Small intestine (tissue), 7 donors: ENCODE measurements at regions not wholly inside any gene's neighbourhood (a gene's known extent, or its start where the extent isn't known, plus 50 kb on each side); places are given as distances from the start of the nearest gene placed in this dataset.

Source experiments
- DNase-seq, 2 donors: peaks; one replicate each; pipeline versions ENCODE4 v3.0.0 to v3.0.0-alpha.2; 2013
- FAIRE-seq: peaks from 2 replicates; lab custom pipeline; 2012; peaks lifted over from hg19 to GRCh38; lab: Jason Lieb, UNC
- H3K27ac ChIP-seq, 3 donors: one replicate each; pipeline ENCODE4 v1.5.1; 2013; ENCODE audit warnings: low read length in 2 of 3, mild to moderate bottlenecking in 2 of 3, control low read depth in 1 of 3, inconsistent platforms in 1 of 3, low read depth in 1 of 3, moderate library complexity in 1 of 3
- H3K27me3 ChIP-seq, 3 donors: one replicate each; pipeline ENCODE4 v1.6.1; 2013; ENCODE audit warnings: low read length in 3 of 3, inconsistent platforms in 1 of 3; ENCODE audit not compliant: control insufficient read depth in 3 of 3, insufficient read depth in 3 of 3
- H3K36me3 ChIP-seq, 3 donors: one replicate each; pipeline ENCODE4 v1.6.1; 2013; ENCODE audit warnings: low read length in 3 of 3, inconsistent platforms in 1 of 3, low read depth in 1 of 3, mild to moderate bottlenecking in 1 of 3, moderate library complexity in 1 of 3; ENCODE audit not compliant: control insufficient read depth in 3 of 3, insufficient read depth in 2 of 3
- H3K4me1 ChIP-seq, 3 donors: one replicate each; pipeline ENCODE4 v1.6.1; 2013; ENCODE audit warnings: low read length in 2 of 3, inconsistent platforms in 1 of 3, low read depth in 1 of 3, mild to moderate bottlenecking in 1 of 3, moderate library complexity in 1 of 3; ENCODE audit not compliant: control insufficient read depth in 3 of 3, insufficient read depth in 2 of 3
- H3K4me3 ChIP-seq, 3 donors: one replicate each; pipeline ENCODE4 v1.5.1; 2013; ENCODE audit warnings: low read length in 3 of 3, control low read depth in 1 of 3, inconsistent platforms in 1 of 3, low read depth in 1 of 3, mild to moderate bottlenecking in 1 of 3, moderate library complexity in 1 of 3
- H3K9me3 ChIP-seq, 2 donors: one replicate each; pipeline ENCODE4 v1.6.1; 2013; ENCODE audit warnings: low read depth in 1 of 2, low read length in 1 of 2; ENCODE audit not compliant: control insufficient read depth in 2 of 2, insufficient read depth in 1 of 2
- WGBS, 3 donors: extraction: QIAGEN DNeasy Blood & Tissue Kit; methylation state at CpG; one replicate each; pipeline ENCODE4 v1.1.7; 2013; 5-methylcytosine and 5-hydroxymethylcytosine counted together
- donor health status: healthy with polysubstance abuse.
- donor health status: control.
- donor health status: control.
- donor health status: Bipolar disorder and iron deficiency.
- donor health status: healthy.

DNA sequence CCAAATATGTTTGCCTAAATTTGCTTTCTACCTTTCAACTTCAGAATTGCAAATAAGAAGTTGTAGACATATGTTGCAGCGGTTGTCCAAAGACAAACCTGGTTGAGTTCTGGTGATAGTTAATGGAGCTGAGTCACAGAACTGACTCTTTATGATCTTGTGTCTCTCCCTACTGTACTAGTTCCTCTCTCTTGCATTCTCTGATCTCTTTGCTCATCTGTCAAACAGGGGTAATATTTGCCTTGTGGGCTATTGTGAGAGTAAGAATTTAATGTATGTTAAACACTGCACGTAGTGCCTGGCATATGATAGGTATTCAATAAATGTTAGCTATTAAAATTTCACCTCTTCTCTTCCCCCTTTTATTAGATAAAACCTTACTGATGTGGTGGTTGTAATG lies 283.5 kb upstream of the RGS6 start:
- Histone ChIP-seq H3K4me1 (peaks cover 0 to 4% (median 0%) of the 10 kb centered on the region in 3 donors), H3K36me3 (peaks cover 1 to 12% (median 2%) of the 10 kb centered on the region in 3 donors), H3K27ac (no peak overlapping the region), H3K27me3 (no peaks in the 10 kb centered on the region), H3K4me3 (no peak overlapping the region), H3K9me3 (peaks cover 0 to 8% of the 10 kb centered on the region in 2 donors)
- 64 to 82% (median 74%) methylated on average over 2 of the region's 2 CpGs for WGBS, 3 donors
- FAIRE-seq (no peak), DNase-seq (peak; percentile 6)

DNA sequence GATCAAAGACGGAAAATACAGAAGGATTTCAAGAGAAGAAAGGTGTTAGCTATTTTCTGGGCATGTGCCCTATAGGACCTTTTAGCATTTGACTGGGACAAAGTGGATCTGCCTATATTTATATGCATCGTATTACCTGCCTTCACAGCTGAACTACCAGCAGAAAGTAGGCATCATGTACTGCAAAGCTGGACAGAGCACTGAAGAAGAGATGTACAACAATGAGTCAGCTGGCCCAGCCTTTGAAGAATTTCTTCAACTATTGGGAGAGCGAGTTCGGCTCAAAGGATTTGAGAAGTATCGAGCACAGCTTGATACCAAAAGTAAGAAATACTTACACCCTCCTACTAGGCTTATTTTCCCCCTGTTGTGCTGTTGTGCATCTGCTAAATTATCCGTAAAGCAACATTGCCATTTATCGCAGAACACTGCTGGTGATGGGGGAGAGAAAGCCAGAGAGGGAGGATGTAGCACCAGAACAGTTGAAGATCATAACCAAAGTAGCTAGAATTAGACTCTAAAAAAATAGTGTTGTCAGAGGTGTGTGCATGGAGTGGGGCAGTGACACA lies 282.0 kb upstream of the RGS6 start:
- DNase-seq (no peak), FAIRE-seq (no peak)
- Histone ChIP-seq H3K27me3 (no peaks in the 10 kb centered on the region), H3K27ac (no peak overlapping the region), H3K4me1 (peaks cover 0 to 4% (median 0%) of the 10 kb centered on the region in 3 donors), H3K36me3 (peaks cover 0 to 12% (median 3%) of the 10 kb centered on the region in 3 donors), H3K9me3 (peaks cover 0 to 2% of the 10 kb centered on the region in 2 donors), H3K4me3 (no peak overlapping the region)
- 97 to 99% (median 98%) methylated on average over 7 of the region's 7 CpGs for WGBS, 3 donors

DNA sequence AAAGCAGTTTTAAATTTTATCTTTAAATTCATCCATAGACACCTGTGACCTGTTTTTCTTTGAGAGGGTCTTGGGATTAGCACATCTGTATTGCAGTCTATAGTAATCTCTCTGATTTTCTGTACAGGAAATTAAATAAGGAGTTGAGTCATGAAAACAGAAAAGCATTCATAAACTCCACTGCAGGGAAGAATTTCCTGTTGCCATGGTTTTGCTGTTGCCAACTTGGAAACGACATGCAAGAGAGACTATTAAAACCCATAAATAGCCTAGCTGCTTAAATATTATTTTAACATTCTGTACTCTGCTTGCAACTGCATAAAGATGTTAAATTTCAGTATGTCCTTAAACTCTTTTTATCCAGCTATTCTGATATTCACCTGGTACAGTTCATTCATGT lies 281.0 kb upstream of the RGS6 start:
- FAIRE-seq, result no peak
- peak in 1 of 2 donors; percentile 9 for DNase-seq
- peaks cover 0 to 4% (median 0%) of the 10 kb centered on the region in 3 donors for H3K4me1 ChIP-seq
- H3K9me3 ChIP-seq, result peaks cover 0 to 2% of the 10 kb centered on the region in 2 donors
- no peaks in the 10 kb centered on the region for H3K27me3 ChIP-seq
- 47 to 83% (median 71%) methylated on average over 1 of the region's 1 CpG for WGBS, 3 donors
- no peak overlapping the region for H3K4me3 ChIP-seq
- peaks cover 0 to 12% (median 3%) of the 10 kb centered on the region in 3 donors for H3K36me3 ChIP-seq
- H3K27ac ChIP-seq, result no peak overlapping the region

DNA sequence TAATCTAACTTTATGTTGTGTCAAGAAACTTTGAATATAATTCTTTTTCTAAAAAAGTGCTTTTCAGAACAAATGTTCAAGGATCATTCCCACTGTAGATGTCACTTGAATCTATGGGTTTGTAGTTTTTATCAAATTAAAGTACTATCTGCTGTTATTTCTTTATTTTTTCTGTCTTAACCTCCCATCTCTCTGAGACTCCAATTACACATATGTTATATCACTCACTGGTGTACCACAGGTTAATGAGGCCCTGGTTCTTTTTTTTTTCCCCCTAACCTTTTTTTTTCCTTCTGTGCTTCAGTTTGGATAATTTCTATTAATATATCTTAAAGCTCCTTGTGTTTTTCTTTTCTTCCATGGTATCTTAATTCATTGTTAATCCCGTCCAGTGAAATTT lies 279.9 kb upstream of the RGS6 start:
- 98 to 100% (median 100%) methylated on average over 1 of the region's 1 CpG for WGBS, 3 donors

DNA sequence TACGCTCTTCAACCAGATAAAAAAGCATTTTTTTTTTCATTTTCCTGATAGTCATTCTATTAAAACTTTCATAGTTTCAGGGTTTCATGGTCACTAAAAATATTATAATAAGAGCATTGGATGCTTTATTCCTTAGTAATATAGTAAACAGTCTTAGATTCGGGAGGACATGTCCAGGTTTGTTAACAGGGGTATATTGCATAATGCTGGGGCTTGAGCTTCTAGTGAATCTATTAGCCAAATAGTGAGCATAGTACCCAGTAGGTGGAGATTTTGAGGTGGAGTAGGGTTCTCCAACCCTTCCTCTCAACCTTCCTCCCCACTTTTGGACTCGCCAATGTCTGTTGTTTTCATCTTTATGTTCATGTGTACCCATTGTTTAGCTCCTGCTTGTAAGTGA lies 277.4 kb upstream of the RGS6 start:
- no peak overlapping the region for H3K4me3 ChIP-seq
- H3K36me3 ChIP-seq, result peaks cover 0 to 14% (median 3%) of the 10 kb centered on the region in 3 donors
- no peaks in the 10 kb centered on the region for H3K27me3 ChIP-seq
- no peak overlapping the region for H3K27ac ChIP-seq
- peaks cover 0 to 2% of the 10 kb centered on the region in 2 donors for H3K9me3 ChIP-seq
- FAIRE-seq, result no peak
- DNase-seq, result no peak
- 94 to 99% (median 96%) methylated on average over 3 of the region's 3 CpGs for WGBS, 3 donors
- H3K4me1 ChIP-seq, result no peaks in the 10 kb centered on the region

More for the DNA sequence above, 279.9 kb upstream of the RGS6 start:
- no peak for DNase-seq
- peaks cover 0 to under 1% (median 0%) of the 10 kb centered on the region in 3 donors for H3K4me1 ChIP-seq
- peaks cover 0 to 12% (median 3%) of the 10 kb centered on the region in 3 donors for H3K36me3 ChIP-seq
- FAIRE-seq, result no peak
- no peak overlapping the region for H3K4me3 ChIP-seq
- H3K27ac ChIP-seq, result no peak overlapping the region
- H3K9me3 ChIP-seq, result peaks cover 0 to 2% of the 10 kb centered on the region in 2 donors
- H3K27me3 ChIP-seq, result no peaks in the 10 kb centered on the region

DNA sequence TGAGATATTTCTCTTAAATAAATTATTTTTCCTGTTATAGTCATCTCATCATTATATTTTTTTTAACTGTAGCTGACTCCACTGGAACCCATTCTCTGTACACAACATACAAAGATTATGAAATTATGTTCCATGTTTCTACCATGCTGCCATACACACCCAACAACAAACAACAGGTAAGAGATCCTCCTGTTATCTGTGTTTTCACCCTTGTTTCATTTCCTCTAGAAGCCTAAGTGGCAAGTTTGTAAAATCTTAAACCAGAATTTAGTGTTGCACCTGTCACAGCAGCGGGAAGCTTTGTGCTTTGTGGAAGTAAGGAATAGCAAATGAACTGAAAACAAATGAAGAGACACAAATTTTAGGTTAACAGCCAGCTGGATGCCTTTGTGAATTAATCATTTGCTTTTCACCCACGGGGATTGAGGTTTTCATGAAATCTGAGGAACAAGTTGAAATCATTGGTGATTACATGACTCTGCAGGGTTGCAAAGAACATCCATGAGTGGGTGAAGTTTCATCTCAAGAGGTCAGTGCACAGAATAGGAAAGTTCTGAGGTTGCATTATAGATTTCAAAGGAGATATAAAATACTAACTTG lies 273.9 kb upstream of the RGS6 start:
- 58 to 68% (median 66%) methylated on average over 2 of the region's 2 CpGs for WGBS, 3 donors
- H3K4me1 ChIP-seq, result no peaks in the 10 kb centered on the region
- H3K27ac ChIP-seq, result no peak overlapping the region
- peaks cover 2 to 6% (median 3%) of the 10 kb centered on the region in 3 donors for H3K36me3 ChIP-seq
- no peak for FAIRE-seq
- H3K4me3 ChIP-seq, result no peak overlapping the region
- H3K9me3 ChIP-seq, result no peaks in the 10 kb centered on the region
- no peak for DNase-seq
- no peaks in the 10 kb centered on the region for H3K27me3 ChIP-seq

DNA sequence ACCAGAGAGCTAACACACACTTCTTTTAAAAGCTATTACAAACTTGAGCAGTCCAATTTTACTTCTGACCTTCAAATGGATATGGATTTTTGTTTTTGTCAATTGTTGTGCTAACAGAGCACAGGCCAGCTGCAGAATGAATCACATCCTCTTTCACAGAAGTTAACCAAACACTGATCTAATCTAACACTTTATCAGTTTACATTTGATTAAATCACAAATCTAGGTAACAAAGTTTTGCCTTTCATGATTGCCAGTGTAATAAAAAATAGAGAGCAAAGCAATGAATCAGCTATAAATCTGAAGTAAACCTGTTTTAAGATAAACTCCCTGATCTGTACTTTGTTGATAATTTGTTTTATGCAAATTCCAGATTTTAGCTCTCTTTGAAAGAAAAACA lies 273.1 kb upstream of the RGS6 start:
- Histone ChIP-seq H3K4me1 (no peaks in the 10 kb centered on the region), H3K27ac (no peak overlapping the region), H3K4me3 (no peak overlapping the region), H3K9me3 (no peaks in the 10 kb centered on the region), H3K36me3 (peaks cover 0 to 6% (median 4%) of the 10 kb centered on the region in 3 donors), H3K27me3 (no peaks in the 10 kb centered on the region)
- DNase-seq, result no peak
- no peak for FAIRE-seq

DNA sequence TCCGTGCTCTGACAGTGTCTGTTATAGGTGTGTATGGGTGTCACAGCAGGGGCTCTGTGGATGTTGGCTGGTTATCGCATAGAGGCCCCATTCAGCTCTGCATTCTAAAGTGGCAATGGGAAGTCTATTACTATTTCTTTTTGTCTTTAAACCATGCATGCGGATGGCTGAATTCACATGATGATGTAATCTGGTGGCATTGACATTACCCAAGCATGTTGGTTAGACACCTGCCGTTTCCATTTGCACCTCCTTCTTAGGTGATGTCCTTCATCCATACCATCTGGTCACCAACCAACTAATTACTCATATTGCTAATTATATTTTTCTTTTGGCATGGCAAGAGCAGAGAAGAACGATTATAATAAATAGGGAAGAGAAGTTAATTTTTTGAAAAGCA lies 270.8 kb upstream of the RGS6 start:
- FAIRE-seq (no peak), DNase-seq (no peak)
- peaks cover 0 to 6% (median 4%) of the 10 kb centered on the region in 3 donors for H3K36me3 ChIP-seq
- no peaks in the 10 kb centered on the region for H3K4me1 ChIP-seq
- H3K9me3 ChIP-seq, result no peaks in the 10 kb centered on the region
- H3K4me3 ChIP-seq, result no peak overlapping the region
- H3K27me3 ChIP-seq, result no peaks in the 10 kb centered on the region
- WGBS, 3 donors, result 93 to 95% (median 95%) methylated on average over 5 of the region's 5 CpGs
- H3K27ac ChIP-seq, result no peak overlapping the region
